ENCODE measurements at regions not wholly inside any gene's neighbourhood (a gene's known extent, or its start where the extent isn't known, plus 50 kb on each side); places are given as distances from the start of the nearest gene placed in this dataset.

GRCh38 chr6:113392551-113393055, 464.5 kb upstream of the MARCKS start:
- H3K4me3 ChIP-seq (ENCODE audit: low read depth, low read length, poor library complexity, severe bottlenecking), result no peak overlapping the region
- no peaks in the 10 kb centered on the region for H3K9me3 ChIP-seq (ENCODE audit: low read length)
- no peaks in the 10 kb centered on the region for H3K79me2 ChIP-seq (ENCODE audit: insufficient read depth, low read length)
- no peak overlapping the region for H3K9ac ChIP-seq (ENCODE audit: low read length)
- H2AFZ ChIP-seq (ENCODE audit: low read length), result no peak overlapping the region
- no peaks in the 10 kb centered on the region for H4K20me1 ChIP-seq (ENCODE audit: insufficient read depth, low read length)
- H3K4me1 ChIP-seq (ENCODE audit: insufficient read depth, low read length, severe bottlenecking), result no peaks in the 10 kb centered on the region
- H3K4me2 ChIP-seq (ENCODE audit: low read length), result no peak overlapping the region
- TF ChIP-seq CTCF (IDR thresholded peaks at IDR 0.05; ENCODE audit: low read length) (no peak), EZH2 (IDR thresholded peaks at IDR 0.05; ENCODE audit: borderline replicate concordance, low read length) (no peak)
- no peaks in the 10 kb centered on the region for H3F3A ChIP-seq (ENCODE audit: insufficient read depth, low read length)
- no peaks in the 10 kb centered on the region for H3K36me3 ChIP-seq (ENCODE audit: insufficient read depth, low read length)
- H3K27me3 ChIP-seq (ENCODE audit: insufficient read depth, low read length), result no peaks in the 10 kb centered on the region
- H3K9me2 ChIP-seq (ENCODE audit: low read depth, low read length), result no peaks in the 10 kb centered on the region
- H3K27ac ChIP-seq (ENCODE audit: low read depth, low read length, poor library complexity, severe bottlenecking), result no peak overlapping the region

- TF ChIP-seq CTCF (IDR thresholded peaks at IDR 0.05; ENCODE audit: low read length) (no peak), EZH2 (IDR thresholded peaks at IDR 0.05; ENCODE audit: borderline replicate concordance, low read length) (no peak)
- no peaks in the 10 kb centered on the region for H3K36me3 ChIP-seq (ENCODE audit: insufficient read depth, low read length)
- H2AFZ ChIP-seq (ENCODE audit: low read length), result no peak overlapping the region
- no peaks in the 10 kb centered on the region for H4K20me1 ChIP-seq (ENCODE audit: insufficient read depth, low read length)
- no peak overlapping the region for H3K9ac ChIP-seq (ENCODE audit: low read length)
- no peaks in the 10 kb centered on the region for H3K9me3 ChIP-seq (ENCODE audit: low read length)
- no peaks in the 10 kb centered on the region for H3F3A ChIP-seq (ENCODE audit: insufficient read depth, low read length)
- no peak overlapping the region for H3K27ac ChIP-seq (ENCODE audit: low read depth, low read length, poor library complexity, severe bottlenecking)
- no peak overlapping the region for H3K4me3 ChIP-seq (ENCODE audit: low read depth, low read length, poor library complexity, severe bottlenecking)
- H3K79me2 ChIP-seq (ENCODE audit: insufficient read depth, low read length), result no peaks in the 10 kb centered on the region
- H3K4me2 ChIP-seq (ENCODE audit: low read length), result no peak overlapping the region
- H3K4me1 ChIP-seq (ENCODE audit: insufficient read depth, low read length, severe bottlenecking), result no peaks in the 10 kb centered on the region
- no peaks in the 10 kb centered on the region for H3K27me3 ChIP-seq (ENCODE audit: insufficient read depth, low read length)
- H3K9me2 ChIP-seq (ENCODE audit: low read depth, low read length), result no peaks in the 10 kb centered on the region
These were observed 462.9 kb upstream of the MARCKS start for GRCh38 chr6:113394216-113394615.

GRCh38 chr6:113394729-113395128, 462.4 kb upstream of the MARCKS start:
- Histone ChIP-seq H3K27ac (ENCODE audit: low read depth, low read length, poor library complexity, severe bottlenecking) (no peak overlapping the region), H3K36me3 (ENCODE audit: insufficient read depth, low read length) (no peaks in the 10 kb centered on the region), H3K9me2 (ENCODE audit: low read depth, low read length) (no peaks in the 10 kb centered on the region), H3K27me3 (ENCODE audit: insufficient read depth, low read length) (no peaks in the 10 kb centered on the region), H3K4me1 (ENCODE audit: insufficient read depth, low read length, severe bottlenecking) (no peaks in the 10 kb centered on the region), H3K9ac (ENCODE audit: low read length) (no peak overlapping the region), H3F3A (ENCODE audit: insufficient read depth, low read length) (no peaks in the 10 kb centered on the region), H3K4me3 (ENCODE audit: low read depth, low read length, poor library complexity, severe bottlenecking) (no peak overlapping the region), H4K20me1 (ENCODE audit: insufficient read depth, low read length) (no peaks in the 10 kb centered on the region), H3K9me3 (ENCODE audit: low read length) (no peaks in the 10 kb centered on the region), H2AFZ (ENCODE audit: low read length) (no peak overlapping the region), H3K79me2 (ENCODE audit: insufficient read depth, low read length) (no peaks in the 10 kb centered on the region), H3K4me2 (ENCODE audit: low read length) (no peak overlapping the region)
- no peak for TF ChIP-seq CTCF (IDR thresholded peaks at IDR 0.05; ENCODE audit: low read length)
- TF ChIP-seq EZH2 (IDR thresholded peaks at IDR 0.05; ENCODE audit: borderline replicate concordance, low read length), result no peak
